ENCODE measurements at regions not wholly inside any gene's neighbourhood (a gene's known extent, or its start where the extent isn't known, plus 50 kb on each side); places are given as distances from the start of the nearest gene placed in this dataset.

- no peak for TF ChIP-seq AFF4 (CRISPR knock-in tag; IDR thresholded peaks at IDR 0.05)
These were observed 327.6 kb upstream of the PLET1 start (continued) for GRCh38 chr11:112588252-112588694.

- H3K4me1 ChIP-seq (ENCODE audit: insufficient read depth, low read length) = no peaks in the 10 kb centered on the region
- in situ Hi-C loops (cut with HindIII; ENCODE audit: extremely low pct_ligation_motif_present, low pct_unique_long_range_greater_than_20kb) = loop anchor here (5.0 to 10.0 kb wide), 2 partner anchors 526 to 703 kb away; no protein-coding TSS in a partner anchor
- CTCF ChIA-PET (ENCODE audit: low intra/inter-chr PET ratio, low total read pairs) = interaction anchor here (4.8 kb wide), 1 partner anchor 700 kb away, joined by 54 read pairs; no protein-coding TSS in a partner anchor
- H3K27me3 ChIP-seq (ENCODE audit: control insufficient read depth in 1 of 2, insufficient read depth in 2 of 2, low read length in 2 of 2) = no peaks in the 10 kb centered on the region; a peak in 1 of 5 replicates
- WGBS (ENCODE audit: low lambda C conversion rate) = 38% methylated on average over 3 of the region's 3 CpGs
- no peak overlapping the region for H3K9ac ChIP-seq (ENCODE audit: insufficient read depth, low read depth, low read length)
- no peaks in the 10 kb centered on the region for H4K20me1 ChIP-seq (ENCODE audit: insufficient read depth, low read length)
- no peak overlapping the region for H3K4me3 ChIP-seq (replicated peaks in 1 of 3; ENCODE audit: insufficient read depth in 1 of 3, low read depth in 2 of 3, low read length in 3 of 3)
- no peaks in the 10 kb centered on the region for H3K9me3 ChIP-seq (ENCODE audit: low read length)
- FAIRE-seq (no peak), DNase-seq (ENCODE audit: low spot score) (no peak), ATAC-seq (no peak)
- POLR2A ChIA-PET = no interaction called here
- H3K36me3 ChIP-seq (replicated peaks in 1 of 2; ENCODE audit: control insufficient read depth in 1 of 2, insufficient read depth in 2 of 2, low read length in 2 of 2) = no peaks in the 10 kb centered on the region
- no peak overlapping the region for H2AFZ ChIP-seq (ENCODE audit: low read length)
- no TSS peak for BruUV-seq (replicated peaks)
- no peak overlapping the region for H3K4me2 ChIP-seq (ENCODE audit: low read depth, low read length)
- H3K27ac ChIP-seq (ENCODE audit: extremely low read length, insufficient read depth, low read length) = no peak overlapping the region
- no peaks in the 10 kb centered on the region for H3K79me2 ChIP-seq (ENCODE audit: insufficient read depth, low read length)
- intact Hi-C loops (cut with micrococcal nuclease; ENCODE audit: unreplicated experiment) = no loop called here
- TF ChIP-seq MLX (CRISPR knock-in tag; IDR thresholded peaks at IDR 0.05) = no peak
- no peak for TF ChIP-seq ZNF329 (CRISPR knock-in tag; IDR thresholded peaks at IDR 0.05; ENCODE audit: low read depth)
- no peak for TF ChIP-seq REL (CRISPR knock-in tag; conservative IDR thresholded peaks at IDR 0.05)
- no peak for TF ChIP-seq RBFOX2 (IDR thresholded peaks at IDR 0.05; ENCODE audit: low read depth, low read length)
- TF ChIP-seq FOXA3 (CRISPR knock-in tag; IDR thresholded peaks at IDR 0.05) = no peak
- TF ChIP-seq ZNF251 (CRISPR knock-in tag; IDR thresholded peaks at IDR 0.05) = no peak
- TF ChIP-seq KAT7 (CRISPR knock-in tag; IDR thresholded peaks at IDR 0.05; ENCODE audit: borderline replicate concordance) = no peak
- TF ChIP-seq ZNF605 (CRISPR knock-in tag; IDR thresholded peaks at IDR 0.05) = no peak
- TF ChIP-seq GPBP1L1 (CRISPR knock-in tag; IDR thresholded peaks at IDR 0.05) = no peak
- no peak for TF ChIP-seq ZNF20 (CRISPR knock-in tag; IDR thresholded peaks at IDR 0.05)
- TF ChIP-seq ZNF235 (CRISPR knock-in tag; IDR thresholded peaks at IDR 0.05; ENCODE audit: borderline replicate concordance) = no peak
- TF ChIP-seq ZNF782 (CRISPR knock-in tag; IDR thresholded peaks at IDR 0.05; ENCODE audit: borderline replicate concordance) = no peak
- no peak for TF ChIP-seq ZFP36L2 (CRISPR knock-in tag; IDR thresholded peaks at IDR 0.05)
- TF ChIP-seq NFRKB (IDR thresholded peaks at IDR 0.05) = no peak
- no peak for TF ChIP-seq NFYB (CRISPR knock-in tag; IDR thresholded peaks at IDR 0.05)
These were observed 328.5 kb upstream of the PLET1 start for GRCh38 chr11:112589155-112589554.

Data from HepG2 (cell line).